HUES64 (cell line): ENCODE measurements at regions not wholly inside any gene's neighbourhood (a gene's known extent, or its start where the extent isn't known, plus 50 kb on each side); places are given as distances from the start of the nearest gene placed in this dataset.
"Not testable (repeated sequence)": the region's sequence is repeated elsewhere in the genome, so short reads cannot be mapped to it uniquely, and the experiment has no call there.

Experiments
- H3K27ac ChIP-seq: 2 replicates; pipeline ENCODE4 v1.7.0; 2013; ENCODE audit warnings: low read depth, low read length, inconsistent platforms
- H3K27me3 ChIP-seq: 2 replicates; pipeline ENCODE4 v1.6.1; 2013; ENCODE audit warnings: mild to moderate bottlenecking, low read length; ENCODE audit not compliant: insufficient read depth
- H3K36me3 ChIP-seq: 2 replicates; pipeline ENCODE4 v1.6.1; 2013; ENCODE audit warnings: mild to moderate bottlenecking, low read length; ENCODE audit not compliant: insufficient read depth
- H3K4me1 ChIP-seq: 2 replicates; pipeline ENCODE4 v1.6.1; 2013; ENCODE audit warnings: mild to moderate bottlenecking, low read length, moderate library complexity; ENCODE audit not compliant: insufficient read depth
- H3K4me3 ChIP-seq: 2 replicates; pipeline ENCODE4 v1.5.1; 2013; ENCODE audit warnings: mild to moderate bottlenecking, low read length, moderate library complexity
- H3K9ac ChIP-seq: 2 replicates; pipeline ENCODE4 v1.6.1; 2013; ENCODE audit warnings: mild to moderate bottlenecking, low read depth, low read length
- H3K9me3 ChIP-seq: 2 replicates; pipeline ENCODE4 v1.6.1; 2013; ENCODE audit warnings: low read depth, low read length; ENCODE audit not compliant: insufficient read depth
- WGBS: fragments of 150-250, 120-280 bp; methylation state at CpG from one replicate; pipeline ENCODE4 v1.1.7; 2013; ENCODE audit warnings: missing lambda C conversion rate; 5-methylcytosine and 5-hydroxymethylcytosine counted together

- H3K4me1 ChIP-seq = no peaks in the 10 kb centered on the region
- no peak overlapping the region for H3K9ac ChIP-seq
- no peaks in the 10 kb centered on the region for H3K36me3 ChIP-seq
- H3K27ac ChIP-seq = no peak overlapping the region
- 88% methylated on average over 8 of the region's 8 CpGs for WGBS
- H3K9me3 ChIP-seq = no peaks in the 10 kb centered on the region
- no peaks in the 10 kb centered on the region for H3K27me3 ChIP-seq
- H3K4me3 ChIP-seq = no peak overlapping the region
Measured at GRCh38 chr1:178652506-178653490, 72.2 kb upstream of the RALGPS2 start.

- Histone ChIP-seq H3K9ac (no peak overlapping the region), H3K27me3 (no peaks in the 10 kb centered on the region), H3K27ac (no peak overlapping the region), H3K4me1 (no peaks in the 10 kb centered on the region), H3K9me3 (no peaks in the 10 kb centered on the region), H3K36me3 (no peaks in the 10 kb centered on the region), H3K4me3 (no peak overlapping the region)
- 89% methylated on average over 4 of the region's 4 CpGs for WGBS
Measured at GRCh38 chr1:178659789-178660208, 65.2 kb upstream of the RALGPS2 start.

- Histone ChIP-seq H3K36me3 (no peaks in the 10 kb centered on the region), H3K4me1 (no peaks in the 10 kb centered on the region), H3K9ac (no peak overlapping the region), H3K4me3 (no peak overlapping the region), H3K27me3 (no peaks in the 10 kb centered on the region), H3K27ac (no peak overlapping the region), H3K9me3 (no peaks in the 10 kb centered on the region)
- WGBS = 93% methylated on average over 1 of the region's 1 CpG
Measured at GRCh38 chr1:178660461-178660860, 64.6 kb upstream of the RALGPS2 start.

- Histone ChIP-seq H3K36me3 (no peaks in the 10 kb centered on the region), H3K4me3 (no peak overlapping the region), H3K4me1 (no peaks in the 10 kb centered on the region), H3K27me3 (no peaks in the 10 kb centered on the region), H3K27ac (no peak overlapping the region), H3K9ac (no peak overlapping the region), H3K9me3 (no peaks in the 10 kb centered on the region)
- WGBS = 92% methylated on average over 5 of the region's 5 CpGs
Measured at GRCh38 chr1:178664278-178664677, 60.8 kb upstream of the RALGPS2 start.

GRCh38 chr1:178665579-178665978 is 59.5 kb upstream of the RALGPS2 start:
- no peaks in the 10 kb centered on the region for H3K4me1 ChIP-seq

GRCh38 chr1:178666891-178667290 is 58.2 kb upstream of the RALGPS2 start:
- not testable (repeated sequence) for H3K9ac ChIP-seq, H3K27ac ChIP-seq

More at GRCh38 chr1:178665579-178665978, 59.5 kb upstream of the RALGPS2 start:
- Histone ChIP-seq H3K27ac (no peak overlapping the region), H3K27me3 (no peaks in the 10 kb centered on the region), H3K9ac (no peak overlapping the region), H3K9me3 (no peaks in the 10 kb centered on the region), H3K36me3 (no peaks in the 10 kb centered on the region), H3K4me3 (no peak overlapping the region)
- WGBS = 100% methylated on average over 1 of the region's 1 CpG

GRCh38 chr1:178672434-178672833 is 52.6 kb upstream of the RALGPS2 start:
- H3K4me1 ChIP-seq = no peaks in the 10 kb centered on the region
- no peaks in the 10 kb centered on the region for H3K27me3 ChIP-seq

More at GRCh38 chr1:178666891-178667290, 58.2 kb upstream of the RALGPS2 start:
- H3K4me1 ChIP-seq, H3K27me3 ChIP-seq, H3K4me3 ChIP-seq, H3K36me3 ChIP-seq, H3K9me3 ChIP-seq: not testable (repeated sequence)
- WGBS = 83% methylated on average over 9 of the region's 9 CpGs

GRCh38 chr1:178674559-178674958 is 50.5 kb upstream of the RALGPS2 start:
- 81% methylated on average over 1 of the region's 1 CpG for WGBS
- H3K9ac ChIP-seq, H3K9me3 ChIP-seq, H3K36me3 ChIP-seq, H3K27me3 ChIP-seq, H3K27ac ChIP-seq, H3K4me1 ChIP-seq, H3K4me3 ChIP-seq: not testable (repeated sequence)

More at GRCh38 chr1:178672434-178672833, 52.6 kb upstream of the RALGPS2 start:
- 0 out of 2 replicates have a peak, but pooled peaks cover 5% of the 10 kb centered on the region for H3K9me3 ChIP-seq
- no peak overlapping the region for H3K4me3 ChIP-seq
- no peak overlapping the region for H3K9ac ChIP-seq
- no peak overlapping the region for H3K27ac ChIP-seq
- H3K36me3 ChIP-seq = no peaks in the 10 kb centered on the region
